ENCODE measurements at regions not wholly inside any gene's neighbourhood (a gene's known extent, or its start where the extent isn't known, plus 50 kb on each side); places are given as distances from the start of the nearest gene placed in this dataset.

- Mint-ChIP-seq H3K4me1 (ENCODE audit: low read depth) (no peaks in the 10 kb centered on the region), H3K9me3 (ENCODE audit: low read depth) (no peaks in the 10 kb centered on the region), H3K36me3 (ENCODE audit: low read depth) (no peaks in the 10 kb centered on the region), H3K27me3 (ENCODE audit: low read depth) (peaks cover 22% of the 10 kb centered on the region), H3K27ac (ENCODE audit: unreplicated experiment) (no peak overlapping the region), H3K4me3 (ENCODE audit: unreplicated experiment) (no peak overlapping the region)
- no peak for TF ChIP-seq CTCF (IDR thresholded peaks at IDR 0.05)
- no peak for DNase-seq (ENCODE audit: low spot score)
Measured at GRCh38 chr4:111540671-111541070, 604.6 kb upstream of the FAM241A start.

DNA sequence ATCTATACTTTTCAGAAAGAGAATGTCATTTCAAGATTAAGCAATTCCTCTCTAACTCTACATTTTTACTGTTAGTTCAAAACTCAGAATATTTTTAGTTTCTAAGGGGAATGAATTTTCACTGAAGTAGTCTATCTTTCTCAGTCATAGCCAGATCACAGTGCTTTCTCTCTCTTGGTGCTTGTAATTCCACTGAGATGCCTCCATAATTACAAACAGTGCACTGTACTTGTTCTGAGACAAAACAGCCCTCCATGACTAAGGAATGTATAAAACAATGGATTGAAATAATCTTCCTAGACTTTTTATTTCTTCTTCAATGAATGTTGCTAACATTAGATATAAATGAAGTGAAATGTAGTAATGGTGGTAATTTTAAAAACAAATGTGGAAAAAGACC, 603.2 kb upstream of the FAM241A start:
- H3K9me3 Mint-ChIP-seq (ENCODE audit: low read depth): no peaks in the 10 kb centered on the region
- no peak overlapping the region for H3K4me3 Mint-ChIP-seq (ENCODE audit: unreplicated experiment)
- no peaks in the 10 kb centered on the region for H3K4me1 Mint-ChIP-seq (ENCODE audit: low read depth)
- no peak for TF ChIP-seq CTCF (IDR thresholded peaks at IDR 0.05)
- no peak overlapping the region for H3K27ac Mint-ChIP-seq (ENCODE audit: unreplicated experiment)
- no peaks in the 10 kb centered on the region for H3K36me3 Mint-ChIP-seq (ENCODE audit: low read depth)
- H3K27me3 Mint-ChIP-seq (ENCODE audit: low read depth): peaks cover 22% of the 10 kb centered on the region
- DNase-seq (ENCODE audit: low spot score): no peak

DNA sequence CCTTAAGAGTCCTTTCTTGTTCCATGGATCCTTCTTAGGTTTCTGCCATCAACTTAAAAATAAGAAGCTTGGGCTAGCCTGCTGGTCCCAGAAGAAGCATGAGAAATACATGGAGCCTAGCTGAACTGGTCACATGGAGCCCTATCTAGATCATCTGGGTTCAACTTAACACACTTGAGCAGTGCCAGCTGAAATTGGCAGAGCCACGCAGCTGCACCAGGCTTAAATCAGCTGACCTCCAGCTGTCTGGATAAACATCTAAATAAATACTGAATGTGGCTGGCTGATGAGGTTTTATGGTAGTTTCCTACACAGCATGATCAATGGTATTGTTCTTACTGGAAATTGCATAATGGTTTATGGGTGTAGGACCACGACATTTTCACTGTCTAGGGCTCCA, 598.4 kb upstream of the FAM241A start:
- Mint-ChIP-seq H3K9me3 (ENCODE audit: low read depth) (no peaks in the 10 kb centered on the region), H3K36me3 (ENCODE audit: low read depth) (no peaks in the 10 kb centered on the region), H3K27ac (ENCODE audit: unreplicated experiment) (no peak overlapping the region), H3K4me1 (ENCODE audit: low read depth) (no peaks in the 10 kb centered on the region), H3K27me3 (ENCODE audit: low read depth) (peaks cover 30% of the 10 kb centered on the region), H3K4me3 (ENCODE audit: unreplicated experiment) (no peak overlapping the region)
- DNase-seq (ENCODE audit: low spot score): no peak
- no peak for TF ChIP-seq CTCF (IDR thresholded peaks at IDR 0.05)

GRCh38 chr4:111556141-111556781, 589.0 kb upstream of the FAM241A start:
- Mint-ChIP-seq H3K27me3 (ENCODE audit: low read depth) (peaks cover 4% of the 10 kb centered on the region), H3K4me3 (ENCODE audit: unreplicated experiment) (no peak overlapping the region), H3K9me3 (ENCODE audit: low read depth) (peaks cover 10% of the 10 kb centered on the region), H3K27ac (ENCODE audit: unreplicated experiment) (no peak overlapping the region), H3K4me1 (ENCODE audit: low read depth) (no peaks in the 10 kb centered on the region), H3K36me3 (ENCODE audit: low read depth) (no peaks in the 10 kb centered on the region)
- DNase-seq (ENCODE audit: low spot score): no peak
- TF ChIP-seq CTCF (IDR thresholded peaks at IDR 0.05): no peak

- Mint-ChIP-seq H3K27ac (ENCODE audit: unreplicated experiment) (no peak overlapping the region), H3K36me3 (ENCODE audit: low read depth) (no peaks in the 10 kb centered on the region), H3K4me1 (ENCODE audit: low read depth) (no peaks in the 10 kb centered on the region), H3K27me3 (ENCODE audit: low read depth) (peaks cover 4% of the 10 kb centered on the region), H3K4me3 (ENCODE audit: unreplicated experiment) (no peak overlapping the region), H3K9me3 (ENCODE audit: low read depth) (peaks cover 10% of the 10 kb centered on the region)
- no peak for DNase-seq (ENCODE audit: low spot score)
- no peak for TF ChIP-seq CTCF (IDR thresholded peaks at IDR 0.05)
Measured at GRCh38 chr4:111556851-111557250, 588.4 kb upstream of the FAM241A start.
